GM18499 (cell line): ENCODE measurements at regions not wholly inside any gene's neighbourhood (a gene's known extent, or its start where the extent isn't known, plus 50 kb on each side); places are given as distances from the start of the nearest gene placed in this dataset.

Experiments used
- ATAC-seq: cut with Tn5 transposase; IDR thresholded peaks from one replicate; pipeline ENCODE4 v1.9.1; 2021; ENCODE audit warnings: moderate number of reproducible peaks; ENCODE audit not compliant: insufficient read depth, unreplicated experiment

- ATAC-seq, result no peak
These were observed 118.2 kb upstream of the RPS23 start for GRCh38 chr5:82396396-82396795.

GRCh38 chr5:82393951-82394350 is 115.8 kb upstream of the RPS23 start:
- ATAC-seq, result no peak

- ATAC-seq, result no peak
These were observed 111.9 kb upstream of the RPS23 start for GRCh38 chr5:82390088-82390487.

GRCh38 chr5:82389347-82389746 is 111.2 kb upstream of the RPS23 start:
- ATAC-seq, result no peak

- no peak for ATAC-seq
These were observed 110.0 kb upstream of the RPS23 start for GRCh38 chr5:82388181-82388580.

GRCh38 chr5:82387819-82388166 is 109.6 kb upstream of the RPS23 start:
- no peak for ATAC-seq

- ATAC-seq, result no peak
These were observed 109.1 kb upstream of the RPS23 start for GRCh38 chr5:82387001-82387818.

GRCh38 chr5:82386576-82386975 is 108.4 kb upstream of the RPS23 start:
- ATAC-seq, result no peak

- ATAC-seq, result no peak
These were observed 106.0 kb upstream of the RPS23 start for GRCh38 chr5:82384034-82384750.

- ATAC-seq, result no peak
These were observed 103.4 kb upstream of the RPS23 start for GRCh38 chr5:82381591-82381990.

- ATAC-seq, result no peak
These were observed 98.2 kb upstream of the RPS23 start for GRCh38 chr5:82376307-82376706.

- no peak for ATAC-seq
These were observed 97.5 kb upstream of the RPS23 start for GRCh38 chr5:82375488-82376244.

GRCh38 chr5:82374637-82375036 is 96.5 kb upstream of the RPS23 start:
- no peak for ATAC-seq

- ATAC-seq, result no peak
These were observed 89.8 kb upstream of the RPS23 start for GRCh38 chr5:82367930-82368329.

- no peak for ATAC-seq
These were observed 87.6 kb upstream of the RPS23 start for GRCh38 chr5:82365744-82366228.

GRCh38 chr5:82365026-82365425 is 86.9 kb upstream of the RPS23 start:
- ATAC-seq, result no peak

- no peak for ATAC-seq
These were observed 86.3 kb upstream of the RPS23 start for GRCh38 chr5:82364497-82364896.

GRCh38 chr5:82363524-82363923 is 85.4 kb upstream of the RPS23 start:
- ATAC-seq, result no peak

GRCh38 chr5:82362636-82363035 is 84.5 kb upstream of the RPS23 start:
- ATAC-seq, result no peak

GRCh38 chr5:82360022-82360421 is 81.9 kb upstream of the RPS23 start:
- no peak for ATAC-seq

GRCh38 chr5:82359272-82359671 is 81.1 kb upstream of the RPS23 start:
- no peak for ATAC-seq
